Nephron progenitor cell (in vitro differentiated cells): ENCODE measurements at regions not wholly inside any gene's neighbourhood (a gene's known extent, or its start where the extent isn't known, plus 50 kb on each side); places are given as distances from the start of the nearest gene placed in this dataset.
A peak's percentile ranks its signal among the peaks of the same experiment; 100 is the strongest.

ENCODE experiments used
- DNase-seq: peaks from one replicate; pipeline ENCODE4 v3.0.0; 2021
- H3K27ac Mint-ChIP-seq: 2 replicates; pipeline ENCODE4 v1.8.0; 2021; ENCODE audit warnings: mild to moderate bottlenecking, moderate library complexity, mixed read lengths
- H3K27me3 Mint-ChIP-seq: 2 replicates; pipeline ENCODE4 v1.8.0; 2021; ENCODE audit warnings: mild to moderate bottlenecking, low read depth, mixed read lengths; ENCODE audit not compliant: poor library complexity
- H3K36me3 Mint-ChIP-seq: 2 replicates; pipeline ENCODE4 v1.8.0; 2021; ENCODE audit warnings: low read depth, mixed read lengths
- H3K4me1 Mint-ChIP-seq: 2 replicates; pipeline ENCODE4 v1.8.0; 2021; ENCODE audit warnings: mixed read lengths
- H3K4me3 Mint-ChIP-seq: 2 replicates; pipeline ENCODE4 v1.8.0; 2021; ENCODE audit warnings: mild to moderate bottlenecking, moderate library complexity, mixed read lengths
- H3K9me3 Mint-ChIP-seq: 2 replicates; pipeline ENCODE4 v1.8.0; 2021; ENCODE audit warnings: mild to moderate bottlenecking, moderate library complexity, mixed read lengths
- CTCF ChIP-seq: fragments of 200-600 bp; sonication (generic); IDR thresholded peaks from 2 replicates; pipeline ENCODE4 v1.5.0; 2021; ENCODE audit warnings: antibody characterized with exemption

GRCh38 chr1:244187310-244187709, 136.2 kb downstream of the ZBTB18 start:
- H3K4me3 Mint-ChIP-seq, result no peak overlapping the region
- peaks cover 12% of the 10 kb centered on the region for H3K36me3 Mint-ChIP-seq
- peaks cover 9% of the 10 kb centered on the region for H3K27me3 Mint-ChIP-seq
- DNase-seq, result no peak
- no peak for TF ChIP-seq CTCF
- H3K9me3 Mint-ChIP-seq, result peaks cover 23% of the 10 kb centered on the region
- H3K27ac Mint-ChIP-seq, result peak overlapping the region; percentile 25
- H3K4me1 Mint-ChIP-seq, result peaks cover 12% of the 10 kb centered on the region

GRCh38 chr1:244191581-244191980, 140.5 kb downstream of the ZBTB18 start:
- peaks cover 8% of the 10 kb centered on the region for H3K27me3 Mint-ChIP-seq
- H3K4me1 Mint-ChIP-seq, result peaks cover 18% of the 10 kb centered on the region
- DNase-seq, result no peak
- no peak for TF ChIP-seq CTCF
- H3K9me3 Mint-ChIP-seq, result peaks cover 23% of the 10 kb centered on the region
- H3K36me3 Mint-ChIP-seq, result peaks cover 12% of the 10 kb centered on the region
- no peak overlapping the region for H3K27ac Mint-ChIP-seq
- H3K4me3 Mint-ChIP-seq, result no peak overlapping the region

GRCh38 chr1:244192325-244192724, 141.2 kb downstream of the ZBTB18 start:
- Mint-ChIP-seq H3K27me3 (peaks cover 8% of the 10 kb centered on the region), H3K4me1 (peaks cover 25% of the 10 kb centered on the region), H3K27ac (no peak overlapping the region), H3K4me3 (no peak overlapping the region), H3K36me3 (peaks cover 12% of the 10 kb centered on the region), H3K9me3 (peaks cover 23% of the 10 kb centered on the region)
- TF ChIP-seq CTCF, result no peak
- no peak for DNase-seq

GRCh38 chr1:244196571-244197285, 145.6 kb downstream of the ZBTB18 start:
- Mint-ChIP-seq H3K27me3 (peaks cover 13% of the 10 kb centered on the region), H3K27ac (peak overlapping the region; percentile 56), H3K9me3 (no peaks in the 10 kb centered on the region), H3K4me1 (peaks cover 27% of the 10 kb centered on the region), H3K36me3 (no peaks in the 10 kb centered on the region), H3K4me3 (no peak overlapping the region)
- DNase-seq, result no peak
- no peak for TF ChIP-seq CTCF

- no peak overlapping the region for H3K4me3 Mint-ChIP-seq
- peaks cover 27% of the 10 kb centered on the region for H3K4me1 Mint-ChIP-seq
- no peaks in the 10 kb centered on the region for H3K9me3 Mint-ChIP-seq
- no peak for TF ChIP-seq CTCF
- H3K36me3 Mint-ChIP-seq, result no peaks in the 10 kb centered on the region
- no peak overlapping the region for H3K27ac Mint-ChIP-seq
- DNase-seq, result no peak
- peaks cover 5% of the 10 kb centered on the region for H3K27me3 Mint-ChIP-seq
Observed at GRCh38 chr1:244197851-244198375, 146.8 kb downstream of the ZBTB18 start.

GRCh38 chr1:244199902-244200301, 148.8 kb downstream of the ZBTB18 start:
- no peak overlapping the region for H3K27ac Mint-ChIP-seq
- peaks cover 27% of the 10 kb centered on the region for H3K4me1 Mint-ChIP-seq
- no peak overlapping the region for H3K4me3 Mint-ChIP-seq
- no peak for TF ChIP-seq CTCF
- no peaks in the 10 kb centered on the region for H3K36me3 Mint-ChIP-seq
- peaks cover 5% of the 10 kb centered on the region for H3K27me3 Mint-ChIP-seq
- no peak for DNase-seq
- H3K9me3 Mint-ChIP-seq, result no peaks in the 10 kb centered on the region
